ENCODE measurements at regions not wholly inside any gene's neighbourhood (a gene's known extent, or its start where the extent isn't known, plus 50 kb on each side); places are given as distances from the start of the nearest gene placed in this dataset.

DNA sequence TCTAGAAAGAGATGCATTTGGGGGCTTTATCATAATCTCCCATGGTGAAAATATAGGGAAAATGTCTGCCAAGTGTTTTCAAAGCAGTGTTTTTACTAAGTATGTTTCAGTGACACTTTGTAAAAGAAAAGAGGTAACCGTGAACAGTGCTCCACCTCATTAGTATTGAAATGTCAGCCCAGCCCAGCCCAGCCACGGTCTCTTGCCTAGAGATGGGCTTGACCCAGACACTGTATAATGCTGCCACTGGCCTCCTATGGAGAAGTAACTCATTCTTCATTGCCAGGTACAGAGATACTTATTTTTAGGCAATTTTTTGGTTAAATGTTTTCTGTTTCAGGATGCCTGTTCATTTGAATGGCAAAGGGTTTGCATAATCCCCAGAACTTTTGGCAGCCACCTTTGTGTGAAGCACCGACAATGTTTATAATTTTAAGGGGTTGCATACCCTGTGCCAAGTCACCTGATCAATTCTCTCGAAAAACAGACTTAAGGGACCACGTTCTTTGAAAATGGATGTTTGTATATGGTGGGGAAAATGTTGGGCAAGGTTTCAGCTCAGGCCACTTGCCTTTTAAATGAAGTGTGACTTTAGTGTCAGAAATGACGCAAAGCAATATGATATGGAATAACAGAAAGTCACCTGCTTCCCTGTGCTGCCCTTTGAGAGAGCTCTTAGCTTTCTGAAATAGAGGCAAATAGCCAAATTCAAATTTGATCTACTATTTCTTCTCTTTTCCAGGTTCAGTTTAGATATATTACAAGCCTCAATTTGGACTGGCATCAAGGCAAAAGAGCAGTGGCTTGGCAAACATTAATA is 314.5 kb upstream of the RGPD4 start:
- no peak for TF ChIP-seq EZH2 (IDR thresholded peaks at IDR 0.05; ENCODE audit: borderline replicate concordance, insufficient read depth, low read depth, low read length, poor library complexity, severe bottlenecking)
- TF ChIP-seq, protein P1, sequence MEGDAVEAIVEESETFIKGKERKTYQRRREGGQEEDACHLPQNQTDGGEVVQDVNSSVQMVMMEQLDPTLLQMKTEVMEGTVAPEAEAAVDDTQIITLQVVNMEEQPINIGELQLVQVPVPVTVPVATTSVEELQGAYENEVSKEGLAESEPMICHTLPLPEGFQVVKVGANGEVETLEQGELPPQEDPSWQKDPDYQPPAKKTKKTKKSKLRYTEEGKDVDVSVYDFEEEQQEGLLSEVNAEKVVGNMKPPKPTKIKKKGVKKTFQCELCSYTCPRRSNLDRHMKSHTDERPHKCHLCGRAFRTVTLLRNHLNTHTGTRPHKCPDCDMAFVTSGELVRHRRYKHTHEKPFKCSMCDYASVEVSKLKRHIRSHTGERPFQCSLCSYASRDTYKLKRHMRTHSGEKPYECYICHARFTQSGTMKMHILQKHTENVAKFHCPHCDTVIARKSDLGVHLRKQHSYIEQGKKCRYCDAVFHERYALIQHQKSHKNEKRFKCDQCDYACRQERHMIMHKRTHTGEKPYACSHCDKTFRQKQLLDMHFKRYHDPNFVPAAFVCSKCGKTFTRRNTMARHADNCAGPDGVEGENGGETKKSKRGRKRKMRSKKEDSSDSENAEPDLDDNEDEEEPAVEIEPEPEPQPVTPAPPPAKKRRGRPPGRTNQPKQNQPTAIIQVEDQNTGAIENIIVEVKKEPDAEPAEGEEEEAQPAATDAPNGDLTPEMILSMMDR (IDR thresholded peaks at IDR 0.05), result no peak

Measured in B cell (primary cell).